GM18511 (cell line): ENCODE measurements at regions not wholly inside any gene's neighbourhood (a gene's known extent, or its start where the extent isn't known, plus 50 kb on each side); places are given as distances from the start of the nearest gene placed in this dataset.

Experiments
- ATAC-seq: cut with Tn5 transposase; IDR thresholded peaks from one replicate; pipeline ENCODE4 v1.9.1; 2021; ENCODE audit warnings: mild to moderate bottlenecking, moderate library complexity; ENCODE audit not compliant: unreplicated experiment

GRCh38 chr20:24773168-24773567 lies 175.9 kb upstream of the CST7 start:
- ATAC-seq: no peak

DNA sequence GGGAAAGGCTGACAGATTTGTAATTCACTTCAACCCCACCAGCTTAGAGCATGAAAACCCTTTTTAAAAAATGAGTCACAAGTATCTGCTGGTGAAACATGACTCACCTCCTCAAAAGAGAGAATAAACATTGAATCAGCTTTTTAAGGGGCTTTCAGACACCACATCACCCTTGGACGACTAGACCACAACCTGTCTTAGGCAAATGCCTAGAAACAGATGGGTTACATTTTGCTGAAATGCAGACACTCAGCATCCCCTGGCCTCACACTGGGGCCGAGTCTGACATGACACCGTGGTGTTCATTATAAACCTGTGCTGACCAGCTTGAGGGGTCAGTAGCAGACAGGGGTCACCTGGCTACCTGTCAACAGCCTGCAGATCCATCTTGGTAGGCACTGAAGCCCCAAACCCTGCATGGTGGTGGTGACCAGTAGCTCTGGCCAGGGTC lies 175.3 kb upstream of the CST7 start:
- ATAC-seq: peak; percentile 81

DNA sequence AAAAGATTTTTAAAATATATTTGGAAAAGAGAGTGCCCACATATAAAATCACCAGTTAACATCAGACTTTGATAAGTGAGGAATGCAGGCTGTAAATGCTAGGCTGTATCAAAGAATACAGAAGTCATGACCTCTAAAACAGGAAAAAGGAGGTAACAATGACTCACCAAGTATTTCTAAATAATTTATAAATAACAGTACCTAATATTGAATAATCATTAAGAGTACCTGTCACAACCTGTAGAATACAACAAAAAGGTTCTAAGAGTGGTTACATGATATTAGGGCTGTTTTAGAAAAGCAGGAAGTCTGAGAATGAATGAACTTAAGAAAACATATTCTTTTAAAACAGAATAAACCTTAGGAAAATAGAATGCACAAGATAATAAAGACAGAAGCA lies 173.1 kb upstream of the CST7 start:
- ATAC-seq: no peak

- no peak for ATAC-seq
These were observed 172.3 kb upstream of the CST7 start for GRCh38 chr20:24776755-24777271.

DNA sequence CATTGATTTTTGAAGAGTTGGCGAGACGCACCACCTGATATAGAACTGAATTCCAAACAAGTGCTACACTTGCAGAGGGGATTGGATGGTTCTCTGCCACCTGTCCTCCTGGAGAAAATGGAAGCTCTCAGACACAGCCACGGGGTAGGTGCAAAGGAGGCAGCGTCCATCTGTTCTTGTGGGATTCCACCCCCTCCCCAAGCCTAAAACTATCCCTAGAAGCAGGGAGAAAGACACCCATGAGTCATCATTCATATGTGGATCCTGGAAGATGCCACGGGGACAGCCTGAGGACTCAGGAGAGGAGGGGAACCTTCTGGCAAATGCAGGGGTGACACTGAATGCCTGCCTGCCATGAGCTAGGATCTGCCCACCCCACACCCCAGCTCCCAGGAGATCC lies 171.3 kb upstream of the CST7 start:
- ATAC-seq: no peak

GRCh38 chr20:24778585-24779031 lies 170.5 kb upstream of the CST7 start:
- ATAC-seq: no peak

GRCh38 chr20:24779131-24779530 lies 169.9 kb upstream of the CST7 start:
- ATAC-seq: no peak

- no peak for ATAC-seq
These were observed 169.1 kb upstream of the CST7 start for GRCh38 chr20:24779946-24780345.

- ATAC-seq: no peak
These were observed 168.2 kb upstream of the CST7 start for GRCh38 chr20:24780674-24781417.

DNA sequence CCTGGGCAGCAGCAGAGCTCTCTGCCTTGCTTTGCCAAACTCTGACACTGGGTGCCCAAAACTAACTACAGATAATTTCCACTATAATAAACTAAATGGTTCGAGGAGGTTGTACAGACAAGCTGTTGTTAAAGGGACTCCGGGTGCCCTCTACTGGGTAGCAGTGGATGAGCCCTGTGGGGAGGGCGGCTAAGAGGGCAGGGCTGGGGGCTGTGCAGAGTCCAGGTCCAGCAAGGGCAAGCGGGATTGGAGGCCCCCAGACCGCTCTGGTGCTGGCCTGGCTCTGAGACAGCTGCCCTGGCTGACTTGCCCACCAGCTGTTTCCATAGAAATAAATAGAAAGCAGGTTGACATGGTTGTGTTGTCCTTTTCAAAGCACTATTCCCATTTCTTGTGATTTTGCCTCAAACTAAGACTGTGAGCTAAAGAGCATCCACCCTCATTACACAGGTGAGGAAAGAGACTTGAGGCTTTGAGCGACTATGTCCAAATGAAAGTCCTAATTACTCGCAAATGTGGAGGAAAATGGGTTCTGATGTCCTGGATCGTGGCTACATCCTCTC lies 167.6 kb upstream of the CST7 start:
- ATAC-seq: no peak

DNA sequence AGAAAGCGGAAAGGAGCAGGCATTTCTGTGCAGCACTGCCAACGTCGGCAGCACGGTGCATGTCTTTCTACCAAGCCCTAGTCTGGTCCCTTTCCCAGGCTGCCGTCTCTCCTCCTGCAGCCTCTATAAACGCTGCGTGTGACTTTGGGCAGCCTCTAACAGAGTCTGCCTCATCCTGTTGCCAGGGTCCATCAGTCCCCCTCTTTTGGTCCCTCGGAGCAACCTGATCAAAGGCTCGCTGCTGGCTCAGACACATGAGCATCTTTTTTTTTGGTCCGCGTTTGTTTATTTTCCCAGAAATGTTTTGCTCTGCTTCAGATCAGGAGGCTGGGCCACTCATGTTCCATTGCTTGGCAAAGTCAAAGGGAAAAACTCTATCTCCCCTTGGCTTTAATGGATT lies 166.8 kb upstream of the CST7 start:
- no peak for ATAC-seq

GRCh38 chr20:24782801-24783630 lies 166.1 kb upstream of the CST7 start:
- ATAC-seq: no peak

GRCh38 chr20:24783631-24784492 lies 165.2 kb upstream of the CST7 start:
- ATAC-seq: peak; percentile 57

GRCh38 chr20:24784607-24785006 lies 164.5 kb upstream of the CST7 start:
- no peak for ATAC-seq

- no peak for ATAC-seq
These were observed 163.6 kb upstream of the CST7 start for GRCh38 chr20:24785141-24786110.

DNA sequence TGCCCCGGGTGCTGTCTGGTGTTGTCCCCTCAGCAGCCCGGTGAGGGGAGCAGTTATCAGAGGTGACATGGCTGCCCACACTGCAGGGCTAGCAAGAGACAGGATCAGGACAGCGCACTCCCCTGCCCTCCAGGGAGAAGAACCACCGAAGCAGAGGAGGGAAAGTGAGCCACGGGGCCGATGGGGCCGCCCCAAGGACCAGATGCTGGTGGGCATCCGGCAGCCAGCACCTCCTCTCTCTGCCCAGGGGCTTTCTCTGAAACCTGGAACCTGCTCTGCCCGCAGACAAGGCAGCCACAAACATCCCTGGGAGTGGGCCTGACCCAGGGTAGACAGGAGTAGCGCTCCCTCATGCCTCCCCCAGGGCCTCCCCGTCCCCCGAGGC lies 163.0 kb upstream of the CST7 start:
- ATAC-seq: no peak

- ATAC-seq: no peak
These were observed 162.4 kb upstream of the CST7 start for GRCh38 chr20:24786646-24787045.

DNA sequence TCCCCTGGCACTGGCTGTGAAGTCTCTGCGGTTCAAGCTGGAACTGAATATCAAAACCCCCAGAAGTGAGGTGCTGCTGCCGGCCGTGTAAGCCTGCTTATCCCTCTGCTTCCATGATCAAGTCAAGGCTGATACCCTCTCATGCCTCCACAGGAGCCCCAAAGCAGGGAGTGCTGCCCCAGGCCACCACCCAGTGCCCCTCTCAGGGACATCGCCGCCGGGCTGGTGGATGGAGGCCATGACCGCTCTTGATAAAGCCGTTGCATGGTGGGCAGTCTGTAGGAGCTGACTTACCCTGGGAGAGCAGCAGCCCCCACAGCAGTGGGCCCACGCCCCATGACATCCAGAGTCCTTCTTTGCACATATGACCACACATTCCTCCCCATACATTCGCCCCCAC lies 162.0 kb upstream of the CST7 start:
- ATAC-seq: no peak

DNA sequence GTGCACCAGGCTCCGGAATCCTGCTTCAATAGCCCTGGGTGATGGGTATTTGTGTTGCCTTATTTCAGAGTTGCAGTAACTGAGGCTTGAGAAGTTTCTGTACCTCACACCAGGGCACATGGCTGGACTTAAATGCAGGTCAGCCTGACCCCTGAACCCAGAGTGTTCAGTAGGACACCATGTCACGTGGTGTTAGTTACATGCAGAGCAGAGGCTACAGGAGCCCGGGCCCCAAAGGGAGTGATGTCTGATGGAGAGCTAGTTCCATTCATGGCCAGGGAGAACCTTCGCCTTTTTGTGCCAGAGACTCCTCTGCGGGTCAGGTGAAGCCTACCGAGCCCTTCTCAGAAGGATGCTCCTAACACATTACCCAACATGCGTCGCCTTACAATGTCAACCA lies 161.4 kb upstream of the CST7 start:
- ATAC-seq: no peak

DNA sequence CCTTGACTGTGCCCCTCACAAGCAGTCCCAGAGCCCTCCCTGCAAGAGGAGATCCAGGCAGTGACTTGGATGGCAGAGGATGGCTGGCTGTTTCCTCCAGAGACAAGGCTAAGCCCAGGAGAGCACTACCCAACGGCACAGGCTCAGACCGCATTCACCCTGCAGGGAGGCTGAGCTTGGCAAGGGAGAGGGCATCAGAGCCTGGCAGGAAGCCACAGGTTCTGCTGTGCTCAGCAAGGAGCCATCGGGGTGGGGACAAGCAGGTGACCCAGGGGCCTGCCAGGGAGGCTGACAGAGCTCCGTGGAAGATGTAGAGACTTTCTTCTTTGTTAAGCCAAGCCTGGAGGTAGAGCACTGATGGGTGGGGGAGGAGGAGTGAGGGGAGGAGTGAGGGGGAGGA lies 159.2 kb upstream of the CST7 start:
- no peak for ATAC-seq
